ENCODE measurements at regions not wholly inside any gene's neighbourhood (a gene's known extent, or its start where the extent isn't known, plus 50 kb on each side); places are given as distances from the start of the nearest gene placed in this dataset.

- Histone ChIP-seq H3K36me3 (ENCODE audit: control insufficient read depth, insufficient read depth, low read length) (no peaks in the 10 kb centered on the region), H3K27me3 (ENCODE audit: control insufficient read depth, insufficient read depth, low read length) (no peaks in the 10 kb centered on the region), H3K4me3 (ENCODE audit: low read length) (no peak overlapping the region), H3K27ac (ENCODE audit: low read length) (no peak overlapping the region), H3K4me1 (ENCODE audit: control insufficient read depth, insufficient read depth, low read length) (peaks cover 3% of the 10 kb centered on the region), H3K9me3 (replicated peaks; ENCODE audit: control insufficient read depth, low read depth, low read length) (no peaks in the 10 kb centered on the region)
- WGBS (ENCODE audit: insufficient coverage) = 40% methylated on average over 5 of the region's 5 CpGs
- DNase-seq = peak; percentile 40
Observed at GRCh38 chr13:73142071-73142470, 83.3 kb downstream of the KLF5 start.

GRCh38 chr13:73141292-73141771, 82.5 kb downstream of the KLF5 start:
- Histone ChIP-seq H3K4me3 (ENCODE audit: low read length) (no peak overlapping the region), H3K27ac (ENCODE audit: low read length) (no peak overlapping the region), H3K36me3 (ENCODE audit: control insufficient read depth, insufficient read depth, low read length) (no peaks in the 10 kb centered on the region), H3K27me3 (ENCODE audit: control insufficient read depth, insufficient read depth, low read length) (no peaks in the 10 kb centered on the region), H3K9me3 (replicated peaks; ENCODE audit: control insufficient read depth, low read depth, low read length) (no peaks in the 10 kb centered on the region), H3K4me1 (ENCODE audit: control insufficient read depth, insufficient read depth, low read length) (peaks cover 3% of the 10 kb centered on the region)
- peak; percentile 32 for DNase-seq
- 50% methylated on average over 1 of the region's 4 CpGs for WGBS (ENCODE audit: insufficient coverage)

- Histone ChIP-seq H3K27ac (ENCODE audit: low read length) (no peak overlapping the region), H3K36me3 (ENCODE audit: control insufficient read depth, insufficient read depth, low read length) (no peaks in the 10 kb centered on the region), H3K4me3 (ENCODE audit: low read length) (no peak overlapping the region), H3K27me3 (ENCODE audit: control insufficient read depth, insufficient read depth, low read length) (no peaks in the 10 kb centered on the region), H3K9me3 (replicated peaks; ENCODE audit: control insufficient read depth, low read depth, low read length) (no peaks in the 10 kb centered on the region), H3K4me1 (ENCODE audit: control insufficient read depth, insufficient read depth, low read length) (peaks cover 3% of the 10 kb centered on the region)
- no peak for DNase-seq
- WGBS (ENCODE audit: insufficient coverage) = 60% methylated on average over 1 of the region's 2 CpGs
Observed at GRCh38 chr13:73140801-73141200, 82.0 kb downstream of the KLF5 start.

- Histone ChIP-seq H3K27ac (ENCODE audit: low read length) (no peak overlapping the region), H3K9me3 (replicated peaks; ENCODE audit: control insufficient read depth, low read depth, low read length) (no peaks in the 10 kb centered on the region), H3K27me3 (ENCODE audit: control insufficient read depth, insufficient read depth, low read length) (no peaks in the 10 kb centered on the region), H3K4me3 (ENCODE audit: low read length) (no peak overlapping the region), H3K36me3 (ENCODE audit: control insufficient read depth, insufficient read depth, low read length) (no peaks in the 10 kb centered on the region), H3K4me1 (ENCODE audit: control insufficient read depth, insufficient read depth, low read length) (peaks cover 3% of the 10 kb centered on the region)
- DNase-seq = no peak
- WGBS (ENCODE audit: insufficient coverage) = no CpG with 5 or more reads among the region's 11 CpGs
Observed at GRCh38 chr13:73138638-73139491, 80.1 kb downstream of the KLF5 start.

- Histone ChIP-seq H3K36me3 (ENCODE audit: control insufficient read depth, insufficient read depth, low read length) (no peaks in the 10 kb centered on the region), H3K27ac (ENCODE audit: low read length) (no peak overlapping the region), H3K4me3 (ENCODE audit: low read length) (no peak overlapping the region), H3K4me1 (ENCODE audit: control insufficient read depth, insufficient read depth, low read length) (peaks cover 3% of the 10 kb centered on the region), H3K9me3 (replicated peaks; ENCODE audit: control insufficient read depth, low read depth, low read length) (no peaks in the 10 kb centered on the region), H3K27me3 (ENCODE audit: control insufficient read depth, insufficient read depth, low read length) (no peaks in the 10 kb centered on the region)
- no CpG with 5 or more reads among the region's 5 CpGs for WGBS (ENCODE audit: insufficient coverage)
- DNase-seq = no peak
Observed at GRCh38 chr13:73138276-73138637, 79.5 kb downstream of the KLF5 start.

GRCh38 chr13:73136776-73137175, 78.0 kb downstream of the KLF5 start:
- Histone ChIP-seq H3K9me3 (replicated peaks; ENCODE audit: control insufficient read depth, low read depth, low read length) (no peaks in the 10 kb centered on the region), H3K4me3 (ENCODE audit: low read length) (no peak overlapping the region), H3K36me3 (ENCODE audit: control insufficient read depth, insufficient read depth, low read length) (no peaks in the 10 kb centered on the region), H3K27me3 (ENCODE audit: control insufficient read depth, insufficient read depth, low read length) (no peaks in the 10 kb centered on the region), H3K4me1 (ENCODE audit: control insufficient read depth, insufficient read depth, low read length) (peaks cover 3% of the 10 kb centered on the region), H3K27ac (ENCODE audit: low read length) (no peak overlapping the region)
- no peak for DNase-seq
- no CpG with 5 or more reads among the region's 2 CpGs for WGBS (ENCODE audit: insufficient coverage)

- H3K27me3 ChIP-seq (ENCODE audit: control insufficient read depth, insufficient read depth, low read length) = no peaks in the 10 kb centered on the region
- no peaks in the 10 kb centered on the region for H3K9me3 ChIP-seq (replicated peaks; ENCODE audit: control insufficient read depth, low read depth, low read length)
- no peaks in the 10 kb centered on the region for H3K36me3 ChIP-seq (ENCODE audit: control insufficient read depth, insufficient read depth, low read length)
- no peak for DNase-seq
- no peak overlapping the region for H3K4me3 ChIP-seq (ENCODE audit: low read length)
- H3K4me1 ChIP-seq (ENCODE audit: control insufficient read depth, insufficient read depth, low read length) = no peaks in the 10 kb centered on the region
- no peak overlapping the region for H3K27ac ChIP-seq (ENCODE audit: low read length)
- WGBS (ENCODE audit: insufficient coverage) = 92% methylated on average over 1 of the region's 1 CpG
Observed at GRCh38 chr13:73133531-73133930, 74.7 kb downstream of the KLF5 start.

GRCh38 chr13:73131247-73131646, 72.4 kb downstream of the KLF5 start:
- no peaks in the 10 kb centered on the region for H3K36me3 ChIP-seq (ENCODE audit: control insufficient read depth, insufficient read depth, low read length)
- DNase-seq = no peak
- H3K27me3 ChIP-seq (ENCODE audit: control insufficient read depth, insufficient read depth, low read length) = no peaks in the 10 kb centered on the region
- no peaks in the 10 kb centered on the region for H3K4me1 ChIP-seq (ENCODE audit: control insufficient read depth, insufficient read depth, low read length)
- 100% methylated on average over 1 of the region's 4 CpGs for WGBS (ENCODE audit: insufficient coverage)
- H3K27ac ChIP-seq (ENCODE audit: low read length) = no peak overlapping the region
- H3K9me3 ChIP-seq (replicated peaks; ENCODE audit: control insufficient read depth, low read depth, low read length) = no peaks in the 10 kb centered on the region
- H3K4me3 ChIP-seq (ENCODE audit: low read length) = no peak overlapping the region

GRCh38 chr13:73129023-73129422, 70.2 kb downstream of the KLF5 start:
- no peaks in the 10 kb centered on the region for H3K27me3 ChIP-seq (ENCODE audit: control insufficient read depth, insufficient read depth, low read length)
- H3K27ac ChIP-seq (ENCODE audit: low read length) = no peak overlapping the region
- H3K36me3 ChIP-seq (ENCODE audit: control insufficient read depth, insufficient read depth, low read length) = no peaks in the 10 kb centered on the region
- DNase-seq = no peak
- WGBS (ENCODE audit: insufficient coverage) = 97% methylated on average over 4 of the region's 6 CpGs
- no peak overlapping the region for H3K4me3 ChIP-seq (ENCODE audit: low read length)
- no peaks in the 10 kb centered on the region for H3K9me3 ChIP-seq (replicated peaks; ENCODE audit: control insufficient read depth, low read depth, low read length)
- H3K4me1 ChIP-seq (ENCODE audit: control insufficient read depth, insufficient read depth, low read length) = no peaks in the 10 kb centered on the region

All from muscle of leg (tissue), 3 donors.